K562 (cell line): ENCODE measurements at regions not wholly inside any gene's neighbourhood (a gene's known extent, or its start where the extent isn't known, plus 50 kb on each side); places are given as distances from the start of the nearest gene placed in this dataset.

Source experiments
- ATAC-seq: fragments of 200-7000 bp; cut with Tn5 transposase; 3 replicates; pipeline ENCODE4 v1.9.1; 2020; ENCODE audit warnings: moderate library complexity
- BruUV-seq: library from RNA; stranded (reverse); fragments of 400-500 nt; replicated peaks from 2 replicates; lab custom pipeline; 2021; lab: Mats Ljungman, UMichigan
- CTCF ChIA-PET: fragments of 300-600 bp; formaldehyde crosslinking; extraction: SDS; loops from one replicate; lab custom pipeline; 2021; ENCODE audit warnings: low intra/inter-chr PET ratio; lab: Yijun Ruan, JAX
- POLR2A ChIA-PET: fragments of 300-600, 350-650 bp; sonication (Branson Sonifier 250); formaldehyde crosslinking; extraction: SDS; loops from one replicate; lab custom pipeline; 2021; ENCODE audit warnings: antibody characterized with exemption, inconsistent platforms; lab: Yijun Ruan, JAX
- DNase-seq, 4 experiments: peaks; one replicate each; pipeline versions ENCODE4 v3.0.0 to v3.0.0-alpha.2; 2011 to 2018; ENCODE audit warnings: low spot score in 3 of 4, mixed read lengths in 3 of 4; ENCODE audit errors: extremely low read depth in 1 of 4
- FAIRE-seq: peaks from 2 replicates; lab custom pipeline; 2011; peaks lifted over from hg19 to GRCh38; lab: Jason Lieb, UNC
- H2AFZ ChIP-seq: 2 replicates; pipeline ENCODE4 v1.6.0; 2011; ENCODE audit warnings: low read depth, low read length, control low read depth, inconsistent platforms
- H3K27ac ChIP-seq: fragments of 200-600 bp; 3 replicates; pipeline ENCODE4 v1.8.0; 2011; ENCODE audit warnings: low read depth, mild to moderate bottlenecking, control low read depth, inconsistent platforms, low read length, moderate library complexity, mixed read lengths; ENCODE audit errors: extremely low read depth
- H3K27me3 ChIP-seq, 2 experiments: fragments of 300-600 bp in 1 of 2; 2 replicates in 1 of 2; 3 replicates in 1 of 2; pipeline versions ENCODE4 v1.6.0 to v1.8.0; 2011; ENCODE audit warnings: inconsistent platforms in 2 of 2, low read length in 2 of 2, mild to moderate bottlenecking in 1 of 2, mixed read lengths in 1 of 2, moderate library complexity in 1 of 2; ENCODE audit not compliant: control insufficient read depth in 2 of 2, insufficient read depth in 2 of 2
- H3K36me3 ChIP-seq: fragments of 300-600 bp; 3 replicates; pipeline ENCODE4 v1.8.0; 2011; ENCODE audit warnings: mild to moderate bottlenecking, low read length, inconsistent platforms; ENCODE audit not compliant: control insufficient read depth, insufficient read depth
- H3K4me1 ChIP-seq, 2 experiments: fragments of 200-600 bp in 1 of 2; replicated peaks in 1 of 2; 2 replicates in 1 of 2; 3 replicates in 1 of 2; pipeline versions ENCODE4 v1.5.1 to v1.8.0; 2011; ENCODE audit warnings: inconsistent platforms in 2 of 2, low read length in 2 of 2, mild to moderate bottlenecking in 1 of 2, mixed read lengths in 1 of 2, moderate library complexity in 1 of 2; ENCODE audit not compliant: control insufficient read depth in 2 of 2, insufficient read depth in 2 of 2
- H3K4me2 ChIP-seq: 2 replicates; pipeline ENCODE4 v1.6.1; 2011; ENCODE audit warnings: low read length, control low read depth, inconsistent platforms, mixed read lengths; ENCODE audit not compliant: insufficient read depth
- H3K4me3 ChIP-seq: fragments of 200-600 bp; sonication (generic), shearing (Covaris generic); 2 replicates; pipeline ENCODE4 v1.5.1; 2016; ENCODE audit warnings: control low read depth, inconsistent platforms
- H3K79me2 ChIP-seq: fragments of 200-600 bp; 3 replicates; pipeline ENCODE4 v1.8.0; 2011; ENCODE audit warnings: low read length, inconsistent platforms; ENCODE audit not compliant: control insufficient read depth, insufficient read depth
- H3K9ac ChIP-seq, 2 experiments: 2 replicates each; pipeline versions ENCODE4 v1.6.0 to v1.6.1; 2011; ENCODE audit warnings: low read depth in 2 of 2, low read length in 2 of 2, control low read depth in 1 of 2, inconsistent platforms in 1 of 2, mild to moderate bottlenecking in 1 of 2, mixed read lengths in 1 of 2; ENCODE audit not compliant: insufficient read depth in 1 of 2
- H3K9me1 ChIP-seq: one replicate; pipeline ENCODE4 v1.6.0; 2011; ENCODE audit warnings: inconsistent platforms, mild to moderate bottlenecking, low read length, moderate library complexity; ENCODE audit not compliant: control insufficient read depth, insufficient read depth
- H3K9me3 ChIP-seq: replicated peaks from 2 replicates; pipeline ENCODE4 v1.5.1; 2011; ENCODE audit warnings: low read depth, low read length, inconsistent platforms; ENCODE audit not compliant: control insufficient read depth, insufficient read depth
- H4K20me1 ChIP-seq: replicated peaks from 2 replicates; pipeline ENCODE4 v1.6.1; 2011; ENCODE audit warnings: low read length, inconsistent platforms, mixed read lengths; ENCODE audit not compliant: control insufficient read depth, insufficient read depth
- C11orf30 ChIP-seq: fragments of 450-650 bp; IDR thresholded peaks from 2 replicates; pipeline ENCODE4 v1.6.1; 2016; ENCODE audit warnings: low read depth, mild to moderate bottlenecking
- CHCHD3 ChIP-seq: fragments of 250-450 bp; sonication (Bioruptor Pico); IDR thresholded peaks from 2 replicates; pipeline ENCODE4 v2.1.2; 2022; ENCODE audit warnings: mild to moderate bottlenecking
- CSDE1 ChIP-seq, 2 experiments: fragments of 450-650 bp; IDR thresholded peaks; 2 replicates each; pipeline ENCODE4 v1.6.1; 2016; ENCODE audit warnings: mild to moderate bottlenecking in 1 of 2
- ETV5 ChIP-seq: sonication (generic); formaldehyde crosslinking; IDR thresholded peaks from 2 replicates; pipeline ENCODE4 v1.4.0; 2020; ENCODE audit warnings: low read depth, mild to moderate bottlenecking, missing genetic modification reagents
- HDAC8 ChIP-seq: fragments of 450-650 bp; IDR thresholded peaks from 2 replicates; pipeline ENCODE4 v1.6.1; 2016; ENCODE audit warnings: mild to moderate bottlenecking, missing genetic modification characterization, moderate library complexity, missing compliant biosample characterization
- HINFP ChIP-seq: fragments of 450-650 bp; conservative IDR thresholded peaks from 2 replicates; pipeline ENCODE4 v1.6.1; 2016; ENCODE audit warnings: missing genetic modification characterization, low read depth, mild to moderate bottlenecking, control low read depth, missing compliant biosample characterization
- MECOM ChIP-seq: fragments of 250-450 bp; sonication (Bioruptor Pico); IDR thresholded peaks from 2 replicates; pipeline ENCODE4 v1.8.0; 2022; ENCODE audit warnings: inconsistent platforms
- PHF21A ChIP-seq: fragments of 450-650 bp; IDR thresholded peaks from 2 replicates; pipeline ENCODE4 v1.6.1; 2017; ENCODE audit warnings: low read depth, borderline replicate concordance
- POLR2G ChIP-seq: fragments of 200-400 bp; formaldehyde crosslinking; IDR thresholded peaks from 2 replicates; pipeline ENCODE4 v1.6.1; 2017; ENCODE audit warnings: low read depth, mild to moderate bottlenecking, antibody characterized with exemption, low read length, moderate library complexity
- SMAD4 ChIP-seq: fragments of 250-450 bp; sonication (Bioruptor Pico); conservative IDR thresholded peaks from 2 replicates; pipeline ENCODE4 v1.8.0; 2021; ENCODE audit warnings: inconsistent platforms, mild to moderate bottlenecking, moderate library complexity
- SPI1 ChIP-seq: IDR thresholded peaks from 2 replicates; pipeline ENCODE4 v1.6.1; 2011; ENCODE audit warnings: low read depth, low read length, control low read depth, borderline replicate concordance
- STAT5A ChIP-seq: IDR thresholded peaks from 2 replicates; pipeline ENCODE4 v1.6.1; 2012; ENCODE audit warnings: low read length, inconsistent platforms, borderline replicate concordance
- TAF9B ChIP-seq: fragments of 450-650 bp; IDR thresholded peaks from 2 replicates; pipeline ENCODE4 v1.6.1; 2018; ENCODE audit warnings: mild to moderate bottlenecking; ENCODE audit not compliant: partially characterized antibody
- U2AF2 ChIP-seq: fragments of 200-400 bp; formaldehyde crosslinking; optimal IDR thresholded peaks from 2 replicates; pipeline ENCODE3; 2017; ENCODE audit warnings: low read depth, mild to moderate bottlenecking, low read length
- WHSC1 ChIP-seq: IDR thresholded peaks from one replicate; pipeline ENCODE4 v1.6.1; 2012; ENCODE audit warnings: low read length, control low read depth, inconsistent platforms
- ZNF696 ChIP-seq: fragments of 250-450 bp; sonication (Bioruptor Pico); conservative IDR thresholded peaks from 2 replicates; pipeline ENCODE4 v1.4.0; 2020; ENCODE audit warnings: mild to moderate bottlenecking, moderate library complexity
- WGBS: fragments of 100-300 bp; shearing (Covaris generic); methylation state at CpG from one replicate; pipeline ENCODE4 v1.1.6; 2016; ENCODE audit warnings: low coverage, mixed read lengths; ENCODE audit not compliant: insufficient coverage; ENCODE audit errors: missing lambda C conversion rate; 5-methylcytosine and 5-hydroxymethylcytosine counted together
- in situ Hi-C: fragments of 300-500 bp; cut with MboI; formaldehyde crosslinking; loops from 4 replicates; pipeline ENCODE4 v1.15.0; 2018; ENCODE audit warnings: inconsistent platforms, mixed read lengths
- intact Hi-C: fragments of 100-400 bp; cut with micrococcal nuclease; formaldehyde crosslinking; loops from 2 replicates; pipeline ENCODE4 v1.14.2; 2022
- TF ChIP-seq, protein P1 (sequence below): sonication (generic); formaldehyde crosslinking; IDR thresholded peaks from 2 replicates; pipeline ENCODE4 v1.9.0; 2022; ENCODE audit warnings: mild to moderate bottlenecking, missing genetic modification reagents
- TF ChIP-seq, protein P2 (sequence below): fragments of 250-450 bp; sonication (Bioruptor Pico); IDR thresholded peaks from 2 replicates; pipeline ENCODE4 v1.4.0; 2020; ENCODE audit warnings: mild to moderate bottlenecking, moderate library complexity, borderline replicate concordance

GRCh38 chr18:22302144-22302543 is 115.6 kb downstream of the CTAGE1 start:
- H3K27me3 ChIP-seq, result peaks cover 4 to 12% of the 10 kb centered on the region in 2 experiments; a peak in 3 of 5 replicates
- 0% methylated on average over 6 of the region's 6 CpGs for WGBS
- peaks cover 0 to 8% of the 10 kb centered on the region in 2 experiments; a peak in 1 of 5 replicates for H3K4me1 ChIP-seq
- DNase-seq (peak in 1 of 4 experiments; percentile 14), ATAC-seq (no peak; the same call in 2 of the 3 replicates), FAIRE-seq (no peak)
- H3K4me3 ChIP-seq, result no peak overlapping the region
- no peak overlapping the region for H3K9ac ChIP-seq
- H3K4me2 ChIP-seq, result peak overlapping the region; percentile 13
- in situ Hi-C loops, result no loop called here
- ChIA-PET CTCF (no interaction called here), POLR2A (no interaction called here)
- H3K9me3 ChIP-seq, result no peaks in the 10 kb centered on the region
- no peaks in the 10 kb centered on the region for H3K9me1 ChIP-seq
- no TSS peak for BruUV-seq
- intact Hi-C loops, result no loop called here
- H4K20me1 ChIP-seq, result no peaks in the 10 kb centered on the region
- H3K79me2 ChIP-seq, result no peaks in the 10 kb centered on the region
- H3K27ac ChIP-seq, result no peak overlapping the region
- no peaks in the 10 kb centered on the region for H3K36me3 ChIP-seq
- H2AFZ ChIP-seq, result no peak overlapping the region
- TF ChIP-seq PHF21A (no peak), TAF9B (no peak), ETV5 (CRISPR knock-in tag) (no peak), HDAC8 (no peak), HINFP (no peak), CHCHD3 (CRISPR knock-in tag) (no peak), WHSC1 (no peak), CSDE1 (IDR thresholded peaks at IDR 0.05) (no peak), POLR2G (no peak), SMAD4 (CRISPR knock-in tag) (no peak), C11orf30 (no peak), STAT5A (no peak), MECOM (no peak), SPI1 (peak; percentile 25; the same call in 1 of the 2 replicates), ZNF696 (CRISPR knock-in tag) (no peak), U2AF2 (no peak)
- TF ChIP-seq, protein P1, sequence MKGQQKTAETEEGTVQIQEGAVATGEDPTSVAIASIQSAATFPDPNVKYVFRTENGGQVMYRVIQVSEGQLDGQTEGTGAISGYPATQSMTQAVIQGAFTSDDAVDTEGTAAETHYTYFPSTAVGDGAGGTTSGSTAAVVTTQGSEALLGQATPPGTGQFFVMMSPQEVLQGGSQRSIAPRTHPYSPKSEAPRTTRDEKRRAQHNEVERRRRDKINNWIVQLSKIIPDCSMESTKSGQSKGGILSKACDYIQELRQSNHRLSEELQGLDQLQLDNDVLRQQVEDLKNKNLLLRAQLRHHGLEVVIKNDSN (CRISPR knock-in tag), result no peak
- TF ChIP-seq, protein P2, sequence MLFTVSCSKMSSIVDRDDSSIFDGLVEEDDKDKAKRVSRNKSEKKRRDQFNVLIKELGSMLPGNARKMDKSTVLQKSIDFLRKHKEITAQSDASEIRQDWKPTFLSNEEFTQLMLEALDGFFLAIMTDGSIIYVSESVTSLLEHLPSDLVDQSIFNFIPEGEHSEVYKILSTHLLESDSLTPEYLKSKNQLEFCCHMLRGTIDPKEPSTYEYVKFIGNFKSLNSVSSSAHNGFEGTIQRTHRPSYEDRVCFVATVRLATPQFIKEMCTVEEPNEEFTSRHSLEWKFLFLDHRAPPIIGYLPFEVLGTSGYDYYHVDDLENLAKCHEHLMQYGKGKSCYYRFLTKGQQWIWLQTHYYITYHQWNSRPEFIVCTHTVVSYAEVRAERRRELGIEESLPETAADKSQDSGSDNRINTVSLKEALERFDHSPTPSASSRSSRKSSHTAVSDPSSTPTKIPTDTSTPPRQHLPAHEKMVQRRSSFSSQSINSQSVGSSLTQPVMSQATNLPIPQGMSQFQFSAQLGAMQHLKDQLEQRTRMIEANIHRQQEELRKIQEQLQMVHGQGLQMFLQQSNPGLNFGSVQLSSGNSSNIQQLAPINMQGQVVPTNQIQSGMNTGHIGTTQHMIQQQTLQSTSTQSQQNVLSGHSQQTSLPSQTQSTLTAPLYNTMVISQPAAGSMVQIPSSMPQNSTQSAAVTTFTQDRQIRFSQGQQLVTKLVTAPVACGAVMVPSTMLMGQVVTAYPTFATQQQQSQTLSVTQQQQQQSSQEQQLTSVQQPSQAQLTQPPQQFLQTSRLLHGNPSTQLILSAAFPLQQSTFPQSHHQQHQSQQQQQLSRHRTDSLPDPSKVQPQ, result no peak
